Endodermal cell (in vitro differentiated cells): ENCODE measurements at regions not wholly inside any gene's neighbourhood (a gene's known extent, or its start where the extent isn't known, plus 50 kb on each side); places are given as distances from the start of the nearest gene placed in this dataset.

Source experiments
- DNase-seq: peaks from one replicate; pipeline ENCODE4 v3.0.0-alpha.2; 2017
- H3K27ac ChIP-seq: 2 replicates; pipeline ENCODE4 v1.5.1; 2013; ENCODE audit warnings: mild to moderate bottlenecking, low read depth, low read length, moderate library complexity
- H3K27me3 ChIP-seq: 2 replicates; pipeline ENCODE4 v1.6.1; 2013; ENCODE audit warnings: mild to moderate bottlenecking, low read length, moderate library complexity; ENCODE audit not compliant: insufficient read depth, control insufficient read depth, poor library complexity, severe bottlenecking
- H3K36me3 ChIP-seq: 2 replicates; pipeline ENCODE4 v1.7.0; 2013; ENCODE audit warnings: mild to moderate bottlenecking, low read length, moderate library complexity; ENCODE audit not compliant: control insufficient read depth, insufficient read depth
- H3K4me1 ChIP-seq: one replicate; pipeline ENCODE4 v1.7.0; 2013; ENCODE audit warnings: low read length; ENCODE audit not compliant: control insufficient read depth, insufficient read depth
- H3K4me3 ChIP-seq: 2 replicates; pipeline ENCODE4 v1.5.1; 2013; ENCODE audit warnings: mild to moderate bottlenecking, low read length, moderate library complexity
- H3K9ac ChIP-seq: 2 replicates; pipeline ENCODE4 v1.6.1; 2013; ENCODE audit warnings: mild to moderate bottlenecking, low read length, moderate library complexity; ENCODE audit not compliant: poor library complexity, severe bottlenecking; ENCODE audit errors: extremely low read depth
- H3K9me3 ChIP-seq: 2 replicates; pipeline ENCODE4 v1.6.1; 2013; ENCODE audit warnings: mild to moderate bottlenecking, low read length, moderate library complexity; ENCODE audit not compliant: control insufficient read depth
- H3K27ac Mint-ChIP-seq: 2 replicates; pipeline ENCODE4 v1.8.0; 2020; ENCODE audit warnings: mixed read lengths
- H3K27me3 Mint-ChIP-seq: 2 replicates; pipeline ENCODE4 v1.8.0; 2021; ENCODE audit warnings: mild to moderate bottlenecking, mixed read lengths; ENCODE audit not compliant: insufficient read depth
- H3K36me3 Mint-ChIP-seq: 2 replicates; pipeline ENCODE4 v1.8.0; 2020; ENCODE audit warnings: low read depth, mixed read lengths
- H3K4me1 Mint-ChIP-seq: 2 replicates; pipeline ENCODE4 v1.8.0; 2020; ENCODE audit warnings: mixed read lengths
- H3K4me3 Mint-ChIP-seq: 2 replicates; pipeline ENCODE4 v1.8.0; 2020; ENCODE audit warnings: mild to moderate bottlenecking, moderate library complexity, mixed read lengths
- H3K9me3 Mint-ChIP-seq: 2 replicates; pipeline ENCODE4 v1.8.0; 2020; ENCODE audit warnings: mild to moderate bottlenecking, mixed read lengths
- CTCF ChIP-seq: fragments of 200-600 bp; sonication (generic); conservative IDR thresholded peaks from 2 replicates; pipeline ENCODE4 v1.5.0; 2021; ENCODE audit warnings: antibody characterized with exemption, mild to moderate bottlenecking
- WGBS, 2 experiments: methylation state at CpG; one replicate each; pipeline versions ENCODE4 v1.1.5 to v1.1.7; 2013; ENCODE audit warnings: missing lambda C conversion rate in 2 of 2, mixed read lengths in 1 of 2; ENCODE audit not compliant: insufficient coverage in 1 of 2, insufficient read length in 1 of 2; 5-methylcytosine and 5-hydroxymethylcytosine counted together

GRCh38 chr3:31213869-31214486 is 318.7 kb upstream of the STT3B start:
- TF ChIP-seq CTCF, result no peak
- no peak overlapping the region for H3K27ac Mint-ChIP-seq
- 91% methylated on average over 2 to 4 of the region's 7 CpGs for WGBS, 2 experiments

GRCh38 chr3:31218082-31218481 is 314.6 kb upstream of the STT3B start:
- Histone ChIP-seq H3K27me3 (no peaks in the 10 kb centered on the region), H3K4me3 (no peak overlapping the region), H3K9me3 (no peaks in the 10 kb centered on the region), H3K4me1 (no peaks in the 10 kb centered on the region), H3K36me3 (no peaks in the 10 kb centered on the region), H3K9ac (no peak overlapping the region), H3K27ac (no peak overlapping the region)
- DNase-seq, result no peak
- no peaks in the 10 kb centered on the region for H3K4me1 Mint-ChIP-seq
- TF ChIP-seq CTCF, result no peak
- no peak overlapping the region for H3K27ac Mint-ChIP-seq
- 99 to 100% methylated on average over 2 to 3 of the region's 3 CpGs for WGBS, 2 experiments
- H3K36me3 Mint-ChIP-seq, result no peaks in the 10 kb centered on the region
- no peaks in the 10 kb centered on the region for H3K9me3 Mint-ChIP-seq
- H3K4me3 Mint-ChIP-seq, result no peak overlapping the region
- no peaks in the 10 kb centered on the region for H3K27me3 Mint-ChIP-seq

More at GRCh38 chr3:31213869-31214486, 318.7 kb upstream of the STT3B start:
- Histone ChIP-seq H3K9ac (no peak overlapping the region), H3K27me3 (no peaks in the 10 kb centered on the region), H3K4me1 (no peaks in the 10 kb centered on the region), H3K4me3 (no peak overlapping the region), H3K27ac (no peak overlapping the region), H3K36me3 (no peaks in the 10 kb centered on the region), H3K9me3 (no peaks in the 10 kb centered on the region)
- Mint-ChIP-seq H3K9me3 (no peaks in the 10 kb centered on the region), H3K4me1 (no peaks in the 10 kb centered on the region), H3K27me3 (no peaks in the 10 kb centered on the region), H3K36me3 (no peaks in the 10 kb centered on the region), H3K4me3 (no peak overlapping the region)
- DNase-seq, result no peak

GRCh38 chr3:31219131-31219843 is 313.4 kb upstream of the STT3B start:
- Histone ChIP-seq H3K36me3 (no peaks in the 10 kb centered on the region), H3K9me3 (no peaks in the 10 kb centered on the region), H3K4me1 (no peaks in the 10 kb centered on the region), H3K9ac (no peak overlapping the region), H3K27me3 (no peaks in the 10 kb centered on the region), H3K27ac (no peak overlapping the region), H3K4me3 (no peak overlapping the region)
- WGBS, 2 experiments, result 90% methylated on average over 2 of the region's 2 CpGs; no CpG with 5 or more reads in 1 of the 2 experiments
- Mint-ChIP-seq H3K36me3 (no peaks in the 10 kb centered on the region), H3K27me3 (no peaks in the 10 kb centered on the region), H3K27ac (no peak overlapping the region), H3K9me3 (no peaks in the 10 kb centered on the region), H3K4me3 (no peak overlapping the region), H3K4me1 (no peaks in the 10 kb centered on the region)
- no peak for TF ChIP-seq CTCF
- no peak for DNase-seq
